ENCODE measurements at regions not wholly inside any gene's neighbourhood (a gene's known extent, or its start where the extent isn't known, plus 50 kb on each side); places are given as distances from the start of the nearest gene placed in this dataset.

- TF ChIP-seq, protein P1, sequence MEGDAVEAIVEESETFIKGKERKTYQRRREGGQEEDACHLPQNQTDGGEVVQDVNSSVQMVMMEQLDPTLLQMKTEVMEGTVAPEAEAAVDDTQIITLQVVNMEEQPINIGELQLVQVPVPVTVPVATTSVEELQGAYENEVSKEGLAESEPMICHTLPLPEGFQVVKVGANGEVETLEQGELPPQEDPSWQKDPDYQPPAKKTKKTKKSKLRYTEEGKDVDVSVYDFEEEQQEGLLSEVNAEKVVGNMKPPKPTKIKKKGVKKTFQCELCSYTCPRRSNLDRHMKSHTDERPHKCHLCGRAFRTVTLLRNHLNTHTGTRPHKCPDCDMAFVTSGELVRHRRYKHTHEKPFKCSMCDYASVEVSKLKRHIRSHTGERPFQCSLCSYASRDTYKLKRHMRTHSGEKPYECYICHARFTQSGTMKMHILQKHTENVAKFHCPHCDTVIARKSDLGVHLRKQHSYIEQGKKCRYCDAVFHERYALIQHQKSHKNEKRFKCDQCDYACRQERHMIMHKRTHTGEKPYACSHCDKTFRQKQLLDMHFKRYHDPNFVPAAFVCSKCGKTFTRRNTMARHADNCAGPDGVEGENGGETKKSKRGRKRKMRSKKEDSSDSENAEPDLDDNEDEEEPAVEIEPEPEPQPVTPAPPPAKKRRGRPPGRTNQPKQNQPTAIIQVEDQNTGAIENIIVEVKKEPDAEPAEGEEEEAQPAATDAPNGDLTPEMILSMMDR (IDR thresholded peaks at IDR 0.05; ENCODE audit: low read depth, low read length) = no peak
- DNase-seq (ENCODE audit: low read depth in 2 of 2) = no peak
Observed at GRCh38 chr6:19336579-19336978, 500.6 kb upstream of the ID4 start.

GRCh38 chr6:19337101-19337500 lies 500.1 kb upstream of the ID4 start:
- H3K4me3 ChIP-seq (replicated peaks in 1 of 2; ENCODE audit: low read depth in 2 of 2, low read length in 2 of 2) = no peak overlapping the region
- TF ChIP-seq, protein P1 (IDR thresholded peaks at IDR 0.05; ENCODE audit: low read depth, low read length) = no peak
- no peak for DNase-seq (ENCODE audit: low read depth in 2 of 2)

More at GRCh38 chr6:19336579-19336978, 500.6 kb upstream of the ID4 start:
- H3K4me3 ChIP-seq (replicated peaks in 1 of 2; ENCODE audit: low read depth in 2 of 2, low read length in 2 of 2) = no peak overlapping the region

GRCh38 chr6:19342616-19343015 lies 494.6 kb upstream of the ID4 start:
- no peak overlapping the region for H3K4me3 ChIP-seq (replicated peaks in 1 of 2; ENCODE audit: low read depth in 2 of 2, low read length in 2 of 2)
- peak; percentile 28 to 30 for DNase-seq (ENCODE audit: low read depth in 2 of 2)
- TF ChIP-seq, protein P1 (IDR thresholded peaks at IDR 0.05; ENCODE audit: low read depth, low read length) = no peak

DNA sequence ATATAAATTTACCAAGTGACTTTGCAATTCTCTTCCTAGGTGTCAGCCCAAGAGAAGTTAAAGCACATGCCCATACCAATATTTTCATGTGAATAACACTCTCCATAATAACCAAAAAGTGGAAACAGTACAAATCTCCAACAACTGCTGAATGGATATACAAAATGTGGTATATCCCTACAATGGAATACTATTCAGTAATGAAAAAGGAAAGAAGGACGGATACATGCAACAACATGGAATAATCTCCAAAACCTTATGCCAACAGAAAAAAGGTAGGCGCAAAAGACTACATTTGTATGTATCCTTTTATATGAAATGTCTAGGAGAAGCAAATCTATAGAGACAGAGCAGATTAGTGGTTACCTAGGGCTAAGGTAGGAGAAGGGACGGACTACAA lies 487.7 kb upstream of the ID4 start:
- no peak for DNase-seq (ENCODE audit: low read depth in 2 of 2)
- TF ChIP-seq, protein P1 (IDR thresholded peaks at IDR 0.05; ENCODE audit: low read depth, low read length) = no peak
- no peak overlapping the region for H3K4me3 ChIP-seq (replicated peaks in 1 of 2; ENCODE audit: low read depth in 2 of 2, low read length in 2 of 2)

DNA sequence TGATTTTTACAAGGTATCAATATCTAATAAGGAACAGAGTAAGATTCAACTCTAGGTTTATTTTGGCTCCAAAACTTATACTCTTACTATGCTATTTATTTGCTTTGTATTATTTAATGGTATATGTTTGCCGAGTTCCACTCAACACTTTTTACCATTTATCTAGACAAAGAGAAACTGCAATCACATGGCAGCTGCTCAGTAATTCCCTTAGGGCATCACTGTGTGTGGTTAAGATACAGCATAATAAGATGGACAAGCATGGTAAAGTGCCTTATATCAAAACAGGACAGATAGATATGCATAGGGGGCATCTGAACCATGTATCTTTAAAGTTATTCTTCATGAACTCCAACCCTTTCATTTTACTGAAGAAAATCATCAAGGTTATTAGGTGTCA lies 483.0 kb upstream of the ID4 start:
- TF ChIP-seq, protein P1 (IDR thresholded peaks at IDR 0.05; ENCODE audit: low read depth, low read length) = no peak
- no peak for DNase-seq (ENCODE audit: low read depth in 2 of 2)
- no peak overlapping the region for H3K4me3 ChIP-seq (replicated peaks in 1 of 2; ENCODE audit: low read depth in 2 of 2, low read length in 2 of 2)

DNA sequence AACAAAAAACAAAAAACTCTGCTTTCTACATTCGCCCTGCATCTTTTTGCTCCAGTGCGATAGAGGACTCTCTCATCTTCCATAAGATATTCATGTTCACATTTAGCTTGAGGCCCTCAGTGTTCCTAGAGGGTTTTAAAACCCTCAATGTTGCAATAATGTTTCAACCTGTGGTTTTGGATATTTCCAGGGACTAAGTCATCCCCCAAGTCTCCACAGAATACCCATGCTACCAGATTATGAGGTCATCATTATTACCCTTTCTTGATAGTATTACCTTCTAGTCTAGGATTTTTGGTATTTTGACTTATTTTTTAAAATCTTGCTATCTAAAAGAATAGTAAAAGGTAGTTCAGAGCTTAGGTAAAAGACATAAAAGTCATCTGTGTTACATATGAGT lies 480.5 kb upstream of the ID4 start:
- H3K4me3 ChIP-seq (replicated peaks in 1 of 2; ENCODE audit: low read depth in 2 of 2, low read length in 2 of 2) = no peak overlapping the region
- TF ChIP-seq, protein P1 (IDR thresholded peaks at IDR 0.05; ENCODE audit: low read depth, low read length) = no peak
- peak in 1 of 2 donors; percentile 27 for DNase-seq (ENCODE audit: low read depth in 2 of 2)

DNA sequence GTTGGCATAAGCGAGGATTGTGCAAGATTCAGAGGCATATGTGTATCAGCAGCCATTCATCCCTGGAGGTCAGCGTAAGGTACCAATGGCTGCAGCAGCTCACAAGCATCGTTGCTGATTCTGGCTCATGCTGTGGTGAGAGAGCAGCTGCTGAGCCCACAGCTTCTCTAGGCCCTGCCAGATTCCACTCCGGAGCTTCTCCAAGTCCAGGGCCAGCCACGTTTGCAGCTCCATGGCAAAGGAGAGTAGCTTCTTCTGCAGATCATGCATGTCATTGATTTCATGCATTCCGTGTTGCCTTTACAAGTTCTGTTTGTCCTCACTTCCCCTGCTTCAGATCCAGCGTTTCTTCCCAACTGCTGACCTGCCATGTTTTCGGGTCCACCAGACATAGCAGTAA lies 474.8 kb upstream of the ID4 start:
- TF ChIP-seq, protein P1 (IDR thresholded peaks at IDR 0.05; ENCODE audit: low read depth, low read length) = no peak
- DNase-seq (ENCODE audit: low read depth in 2 of 2) = no peak
- H3K4me3 ChIP-seq (replicated peaks in 1 of 2; ENCODE audit: low read depth in 2 of 2, low read length in 2 of 2) = no peak overlapping the region

Measured in cardiac fibroblast (primary cell).